ENCODE measurements at regions not wholly inside any gene's neighbourhood (a gene's known extent, or its start where the extent isn't known, plus 50 kb on each side); places are given as distances from the start of the nearest gene placed in this dataset.

GRCh38 chr17:53571342-53571741 lies 251.4 kb upstream of the KIF2B start:
- DNase-seq (no peak), ATAC-seq (no peak)
- intact Hi-C loops (cut with DNase I), result no loop called here
- Histone ChIP-seq H3K27ac (no peak overlapping the region), H3K27me3 (no peaks in the 10 kb centered on the region), H3K4me1 (no peaks in the 10 kb centered on the region), H3K36me3 (no peaks in the 10 kb centered on the region), H3K9me3 (no peaks in the 10 kb centered on the region), H3K4me3 (no peak overlapping the region)
- TF ChIP-seq CTCF (IDR thresholded peaks at IDR 0.05), result no peak

- no peak for DNase-seq
- ATAC-seq, result no peak
- TF ChIP-seq CTCF (IDR thresholded peaks at IDR 0.05), result no peak
- H3K36me3 ChIP-seq, result no peaks in the 10 kb centered on the region
- no peak overlapping the region for H3K4me3 ChIP-seq
- no peaks in the 10 kb centered on the region for H3K27me3 ChIP-seq
- H3K4me1 ChIP-seq, result no peaks in the 10 kb centered on the region
- intact Hi-C loops (cut with DNase I), result no loop called here
- H3K9me3 ChIP-seq, result no peaks in the 10 kb centered on the region
- no peak overlapping the region for H3K27ac ChIP-seq
Observed at GRCh38 chr17:53570731-53571130, 252.0 kb upstream of the KIF2B start.

- no peak for TF ChIP-seq CTCF (IDR thresholded peaks at IDR 0.05)
- Histone ChIP-seq H3K36me3 (no peaks in the 10 kb centered on the region), H3K4me3 (no peak overlapping the region), H3K9me3 (peaks cover 0 to 9% of the 10 kb centered on the region in 2 donors), H3K4me1 (no peaks in the 10 kb centered on the region), H3K27ac (no peak overlapping the region), H3K27me3 (no peaks in the 10 kb centered on the region)
- intact Hi-C loops (cut with DNase I), result no loop called here
- DNase-seq (no peak), ATAC-seq (no peak)
Observed at GRCh38 chr17:53560953-53561352, 261.8 kb upstream of the KIF2B start.

GRCh38 chr17:53548252-53548651 lies 274.5 kb upstream of the KIF2B start:
- Histone ChIP-seq H3K4me3 (no peak overlapping the region), H3K9me3 (no peaks in the 10 kb centered on the region), H3K27me3 (no peaks in the 10 kb centered on the region), H3K4me1 (no peaks in the 10 kb centered on the region), H3K36me3 (no peaks in the 10 kb centered on the region), H3K27ac (no peak overlapping the region)
- no peak for DNase-seq
- no peak for ATAC-seq
- intact Hi-C loops (cut with DNase I), result no loop called here
- TF ChIP-seq CTCF (IDR thresholded peaks at IDR 0.05), result no peak

- H3K27me3 ChIP-seq, result no peaks in the 10 kb centered on the region
- DNase-seq, result peak in 1 of 4 donors; percentile 8
- ATAC-seq, result no peak
- no peaks in the 10 kb centered on the region for H3K4me1 ChIP-seq
- H3K4me3 ChIP-seq, result no peak overlapping the region
- H3K9me3 ChIP-seq, result no peaks in the 10 kb centered on the region
- H3K36me3 ChIP-seq, result no peaks in the 10 kb centered on the region
- intact Hi-C loops (cut with DNase I), result no loop called here
- H3K27ac ChIP-seq, result no peak overlapping the region
- no peak for TF ChIP-seq CTCF (IDR thresholded peaks at IDR 0.05)
Observed at GRCh38 chr17:53543472-53543871, 279.3 kb upstream of the KIF2B start.

All from left lung (tissue), 4 donors.